Activated T-helper 2 cell treated with anti-CD3 and anti-CD28 coated beads, Interferon-gamma antibody, Interleukin-2, Interleukin-4, amounts not matched to agents 10 μg/mL and 5 μg/mL and 100 μg/mL, durations not matched to agents 14 hours and 24 hours and 36 hours (primary cell): ENCODE measurements at regions not wholly inside any gene's neighbourhood (a gene's known extent, or its start where the extent isn't known, plus 50 kb on each side); places are given as distances from the start of the nearest gene placed in this dataset.

ENCODE experiments used
- DNase-seq: peaks from one replicate; pipeline ENCODE4 v3.0.0; 2021; ENCODE audit warnings: low spot score
- H3K27ac Mint-ChIP-seq: one replicate; pipeline ENCODE4 v1.8.0; 2021; ENCODE audit warnings: mixed read lengths
- H3K27me3 Mint-ChIP-seq: one replicate; pipeline ENCODE4 v1.8.0; 2021; ENCODE audit warnings: low read depth, mixed read lengths
- H3K36me3 Mint-ChIP-seq: one replicate; pipeline ENCODE4 v1.8.0; 2021; ENCODE audit warnings: low read depth, mixed read lengths
- H3K4me1 Mint-ChIP-seq: one replicate; pipeline ENCODE4 v1.8.0; 2021; ENCODE audit warnings: low read depth, mixed read lengths
- H3K4me3 Mint-ChIP-seq: one replicate; pipeline ENCODE4 v1.8.0; 2021; ENCODE audit warnings: low read depth, mild to moderate bottlenecking, moderate library complexity, mixed read lengths
- H3K9me3 Mint-ChIP-seq: one replicate; pipeline ENCODE4 v1.8.0; 2021; ENCODE audit warnings: mixed read lengths
- intact Hi-C: fragments of 100-400 bp; cut with micrococcal nuclease; formaldehyde crosslinking; loops from one replicate; pipeline ENCODE4 v1.15.1; 2023

DNA sequence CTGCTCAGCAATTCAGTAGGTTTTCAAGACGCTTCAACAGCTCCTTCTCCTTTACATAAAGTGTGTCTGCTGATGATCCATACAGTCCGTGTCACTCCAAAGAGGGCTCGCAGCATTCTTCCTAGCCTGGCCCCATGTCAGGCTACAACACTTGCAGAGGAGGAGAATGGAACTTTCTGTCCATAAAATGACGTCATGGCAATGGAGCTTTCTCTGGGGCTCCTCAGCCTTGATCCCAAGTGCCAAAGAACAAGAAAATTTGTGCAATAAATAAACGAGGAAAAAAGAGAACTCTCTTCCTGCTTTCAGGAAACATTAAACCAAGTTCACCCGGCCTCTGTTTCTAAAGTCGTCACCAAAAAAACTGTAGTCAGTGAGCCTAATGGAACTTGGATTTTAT, 199.5 kb upstream of the MEIS1 start:
- H3K27me3 Mint-ChIP-seq: no peaks in the 10 kb centered on the region
- no peaks in the 10 kb centered on the region for H3K9me3 Mint-ChIP-seq
- no peak overlapping the region for H3K27ac Mint-ChIP-seq
- no peaks in the 10 kb centered on the region for H3K36me3 Mint-ChIP-seq
- intact Hi-C loops: no loop called here
- no peak overlapping the region for H3K4me3 Mint-ChIP-seq
- H3K4me1 Mint-ChIP-seq: no peaks in the 10 kb centered on the region
- DNase-seq: no peak

DNA sequence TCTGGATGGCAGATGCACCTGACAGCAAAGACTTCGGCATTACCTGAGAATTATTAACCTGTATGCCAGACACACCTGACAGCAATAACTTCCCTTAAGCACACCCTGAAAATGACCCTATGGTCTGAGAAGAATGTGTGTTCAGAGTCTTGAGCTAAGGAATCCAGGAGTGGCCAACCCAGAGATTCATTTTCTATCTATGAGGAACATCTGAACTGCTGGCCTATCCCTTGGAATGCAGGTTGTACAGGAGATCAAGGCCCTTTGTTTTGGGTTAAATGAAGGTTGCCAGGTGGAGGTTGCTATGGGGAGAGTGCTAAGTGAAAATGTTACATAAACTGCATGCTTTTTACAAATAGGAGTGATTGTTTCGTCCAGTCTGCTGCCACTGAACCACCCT, 200.9 kb upstream of the MEIS1 start:
- intact Hi-C loops: no loop called here
- Mint-ChIP-seq H3K4me3 (no peak overlapping the region), H3K27ac (no peak overlapping the region)

DNA sequence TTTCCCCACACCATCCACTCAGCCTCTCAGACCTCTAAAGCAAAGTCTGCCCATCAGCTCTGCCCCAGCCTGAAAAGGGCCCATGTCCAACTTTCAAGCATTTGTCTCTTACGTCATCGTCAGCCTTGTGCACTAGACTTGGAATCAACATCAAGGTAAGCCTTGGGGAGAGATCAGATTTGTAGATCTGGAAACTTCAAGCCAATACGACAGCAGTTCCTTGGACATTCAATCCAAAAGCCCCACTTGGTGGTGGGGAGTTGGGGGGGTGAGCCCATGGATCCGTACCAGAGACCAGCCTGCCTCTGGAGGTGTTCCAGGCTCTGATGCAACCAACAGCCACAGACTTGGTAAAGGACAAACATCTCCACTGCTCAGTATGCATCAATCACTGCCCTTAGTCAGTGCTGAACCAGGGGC, 206.8 kb upstream of the MEIS1 start:
- H3K9me3 Mint-ChIP-seq: no peaks in the 10 kb centered on the region
- intact Hi-C loops: no loop called here
- no peaks in the 10 kb centered on the region for H3K27me3 Mint-ChIP-seq
- no peaks in the 10 kb centered on the region for H3K36me3 Mint-ChIP-seq
- no peak overlapping the region for H3K27ac Mint-ChIP-seq
- no peak for DNase-seq
- no peaks in the 10 kb centered on the region for H3K4me1 Mint-ChIP-seq
- H3K4me3 Mint-ChIP-seq: no peak overlapping the region

More for the DNA sequence above, 200.9 kb upstream of the MEIS1 start:
- Mint-ChIP-seq H3K36me3 (no peaks in the 10 kb centered on the region), H3K27me3 (no peaks in the 10 kb centered on the region), H3K4me1 (no peaks in the 10 kb centered on the region), H3K9me3 (no peaks in the 10 kb centered on the region)
- no peak for DNase-seq

GRCh38 chr2:66217039-66217585, 217.8 kb upstream of the MEIS1 start:
- intact Hi-C loops: no loop called here
- Mint-ChIP-seq H3K27me3 (no peaks in the 10 kb centered on the region), H3K27ac (no peak overlapping the region), H3K4me1 (no peaks in the 10 kb centered on the region), H3K36me3 (no peaks in the 10 kb centered on the region), H3K4me3 (no peak overlapping the region), H3K9me3 (peaks cover 9% of the 10 kb centered on the region)
- no peak for DNase-seq

GRCh38 chr2:66212749-66213148, 222.2 kb upstream of the MEIS1 start:
- H3K36me3 Mint-ChIP-seq: no peaks in the 10 kb centered on the region
- H3K9me3 Mint-ChIP-seq: peaks cover 9% of the 10 kb centered on the region
- DNase-seq: no peak
- H3K27me3 Mint-ChIP-seq: no peaks in the 10 kb centered on the region
- H3K4me1 Mint-ChIP-seq: no peaks in the 10 kb centered on the region
- intact Hi-C loops: no loop called here
- no peak overlapping the region for H3K4me3 Mint-ChIP-seq
- no peak overlapping the region for H3K27ac Mint-ChIP-seq

DNA sequence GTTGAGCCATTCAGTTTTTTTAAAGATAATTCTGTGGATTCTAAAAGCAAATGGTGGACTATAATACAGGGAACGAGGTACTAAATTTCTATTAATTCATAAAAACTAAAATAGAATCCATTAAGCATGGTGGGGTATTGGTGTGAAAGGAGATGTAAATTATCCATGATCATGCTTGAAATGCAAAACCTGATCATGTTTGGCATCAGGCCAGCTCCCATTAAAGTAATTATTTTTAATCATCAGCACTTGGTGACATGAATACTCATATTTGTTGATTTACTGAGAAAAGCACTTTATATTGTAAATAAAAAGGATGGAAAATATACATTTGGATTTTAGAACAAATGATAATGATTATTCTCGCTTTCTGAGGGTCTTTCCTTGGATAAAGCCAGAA, 232.3 kb upstream of the MEIS1 start:
- no peak for DNase-seq
- intact Hi-C loops: no loop called here
- H3K36me3 Mint-ChIP-seq: no peaks in the 10 kb centered on the region

GRCh38 chr2:66201242-66201641, 233.7 kb upstream of the MEIS1 start:
- no peaks in the 10 kb centered on the region for H3K4me1 Mint-ChIP-seq

More for the DNA sequence above, 232.3 kb upstream of the MEIS1 start:
- Mint-ChIP-seq H3K9me3 (peaks cover 5% of the 10 kb centered on the region), H3K27ac (no peak overlapping the region), H3K27me3 (no peaks in the 10 kb centered on the region), H3K4me3 (no peak overlapping the region), H3K4me1 (no peaks in the 10 kb centered on the region)

DNA sequence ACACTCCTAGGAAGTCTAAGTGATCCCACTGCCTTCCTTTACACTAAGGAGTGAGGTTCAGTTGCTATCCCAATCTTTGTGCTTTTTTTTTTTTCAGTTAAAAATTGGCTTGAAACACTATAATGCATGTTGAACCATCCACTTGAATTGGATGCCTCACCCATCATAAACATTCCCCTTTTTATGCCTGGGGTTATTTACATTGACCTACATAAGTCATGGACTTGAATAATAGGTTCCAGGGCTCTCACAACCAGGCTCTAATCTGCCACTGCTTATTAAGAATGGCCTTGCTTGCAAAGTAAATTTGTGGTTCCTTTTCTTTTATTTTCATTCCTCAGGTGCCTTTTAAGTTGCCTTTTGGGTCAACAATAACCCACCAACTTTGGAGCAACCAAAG, 236.1 kb upstream of the MEIS1 start:
- Mint-ChIP-seq H3K27me3 (no peaks in the 10 kb centered on the region), H3K27ac (no peak overlapping the region), H3K4me1 (no peaks in the 10 kb centered on the region), H3K36me3 (no peaks in the 10 kb centered on the region), H3K4me3 (no peak overlapping the region), H3K9me3 (peaks cover 3% of the 10 kb centered on the region)
- intact Hi-C loops: no loop called here
- DNase-seq: no peak

More at GRCh38 chr2:66201242-66201641, 233.7 kb upstream of the MEIS1 start:
- peaks cover 7% of the 10 kb centered on the region for H3K9me3 Mint-ChIP-seq
- no peak overlapping the region for H3K4me3 Mint-ChIP-seq
- H3K27me3 Mint-ChIP-seq: no peaks in the 10 kb centered on the region
- no peak for DNase-seq
- no peaks in the 10 kb centered on the region for H3K36me3 Mint-ChIP-seq
- intact Hi-C loops: no loop called here
- H3K27ac Mint-ChIP-seq: no peak overlapping the region

GRCh38 chr2:66192888-66193287, 242.0 kb upstream of the MEIS1 start:
- intact Hi-C loops: no loop called here
- Mint-ChIP-seq H3K4me1 (no peaks in the 10 kb centered on the region), H3K36me3 (no peaks in the 10 kb centered on the region), H3K27ac (no peak overlapping the region), H3K9me3 (peaks cover 8% of the 10 kb centered on the region), H3K27me3 (no peaks in the 10 kb centered on the region), H3K4me3 (no peak overlapping the region)
- DNase-seq: no peak

GRCh38 chr2:66191311-66191710, 243.6 kb upstream of the MEIS1 start:
- DNase-seq: no peak
- no peaks in the 10 kb centered on the region for H3K27me3 Mint-ChIP-seq
- no peak overlapping the region for H3K27ac Mint-ChIP-seq
- no peak overlapping the region for H3K4me3 Mint-ChIP-seq
- intact Hi-C loops: no loop called here
- H3K36me3 Mint-ChIP-seq: no peaks in the 10 kb centered on the region
- peaks cover 6% of the 10 kb centered on the region for H3K9me3 Mint-ChIP-seq
- H3K4me1 Mint-ChIP-seq: no peaks in the 10 kb centered on the region

GRCh38 chr2:66189553-66189952, 245.4 kb upstream of the MEIS1 start:
- DNase-seq: no peak
- intact Hi-C loops: no loop called here
- no peak overlapping the region for H3K4me3 Mint-ChIP-seq
- H3K9me3 Mint-ChIP-seq: peaks cover 6% of the 10 kb centered on the region
- no peaks in the 10 kb centered on the region for H3K36me3 Mint-ChIP-seq
- H3K27me3 Mint-ChIP-seq: no peaks in the 10 kb centered on the region
- no peaks in the 10 kb centered on the region for H3K4me1 Mint-ChIP-seq
- no peak overlapping the region for H3K27ac Mint-ChIP-seq

DNA sequence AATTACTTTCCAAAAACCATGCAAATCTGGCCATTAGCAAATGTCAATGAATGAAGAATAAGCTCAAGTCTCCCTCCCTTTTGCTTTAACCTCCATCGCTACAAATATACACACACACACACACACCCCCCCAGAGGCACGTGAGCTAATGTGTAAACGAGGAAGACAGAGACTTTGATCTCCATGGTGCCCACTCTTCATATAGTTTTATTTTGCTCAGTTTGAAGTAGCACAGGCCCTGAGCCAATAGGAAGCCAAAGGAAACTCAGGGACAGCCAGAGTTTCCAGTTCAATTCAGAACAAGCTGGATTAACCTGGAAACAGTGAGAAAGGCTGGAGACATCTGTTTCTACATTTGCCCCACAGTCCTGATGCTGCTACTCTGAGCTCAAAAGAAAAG, 248.4 kb upstream of the MEIS1 start:
- no peak for DNase-seq
- intact Hi-C loops: no loop called here
- no peaks in the 10 kb centered on the region for H3K4me1 Mint-ChIP-seq
- H3K9me3 Mint-ChIP-seq: peaks cover 8% of the 10 kb centered on the region
- no peaks in the 10 kb centered on the region for H3K36me3 Mint-ChIP-seq
- H3K27me3 Mint-ChIP-seq: no peaks in the 10 kb centered on the region
- no peak overlapping the region for H3K27ac Mint-ChIP-seq
- no peak overlapping the region for H3K4me3 Mint-ChIP-seq

DNA sequence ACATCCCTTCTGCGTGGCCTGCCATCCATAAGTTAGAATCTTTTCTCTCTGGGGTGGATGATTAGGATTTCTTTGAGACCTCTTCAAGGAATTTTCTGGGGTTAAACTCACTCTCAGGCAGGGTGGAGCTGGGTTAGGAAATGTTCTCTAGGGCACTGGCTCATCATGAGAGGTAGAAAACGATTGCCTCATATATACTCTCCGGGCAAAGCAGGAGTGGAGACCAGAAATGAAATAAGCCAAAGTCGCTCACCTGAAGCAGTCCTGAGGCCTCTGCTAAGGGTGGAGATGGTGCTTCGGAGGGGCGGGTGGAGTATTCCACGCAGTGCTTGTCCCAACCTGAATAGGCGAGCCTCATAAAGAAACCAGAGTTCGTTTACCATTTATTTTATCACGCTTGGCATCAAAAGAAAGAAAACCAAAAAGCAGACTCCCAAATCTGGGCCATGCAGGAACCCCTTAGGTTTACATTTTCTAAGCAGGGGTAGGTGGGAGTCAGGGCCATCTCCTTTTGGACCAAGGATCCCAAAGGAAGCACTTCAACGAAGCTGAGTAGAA, 249.3 kb upstream of the MEIS1 start:
- intact Hi-C loops: no loop called here
- H3K27ac Mint-ChIP-seq: no peak overlapping the region
- H3K27me3 Mint-ChIP-seq: no peaks in the 10 kb centered on the region
- peaks cover 3% of the 10 kb centered on the region for H3K9me3 Mint-ChIP-seq
- no peak overlapping the region for H3K4me3 Mint-ChIP-seq
- no peak for DNase-seq
- H3K36me3 Mint-ChIP-seq: no peaks in the 10 kb centered on the region
- no peaks in the 10 kb centered on the region for H3K4me1 Mint-ChIP-seq
